ENCODE measurements at regions not wholly inside any gene's neighbourhood (a gene's known extent, or its start where the extent isn't known, plus 50 kb on each side); places are given as distances from the start of the nearest gene placed in this dataset.

GRCh38 chr6:21496196-21496595 lies 97.4 kb upstream of the SOX4 start:
- TF ChIP-seq CTCF (IDR thresholded peaks at IDR 0.05; ENCODE audit: low read depth, low read length) (no peak), POLR2A (IDR thresholded peaks at IDR 0.05; ENCODE audit: extremely low read depth, insufficient read length) (no peak), MYC (IDR thresholded peaks at IDR 0.05; ENCODE audit: low read depth, low read length) (no peak), MAX (IDR thresholded peaks at IDR 0.05; ENCODE audit: low read depth, low read length) (no peak)
